ENCODE measurements at regions not wholly inside any gene's neighbourhood (a gene's known extent, or its start where the extent isn't known, plus 50 kb on each side); places are given as distances from the start of the nearest gene placed in this dataset.

DNA sequence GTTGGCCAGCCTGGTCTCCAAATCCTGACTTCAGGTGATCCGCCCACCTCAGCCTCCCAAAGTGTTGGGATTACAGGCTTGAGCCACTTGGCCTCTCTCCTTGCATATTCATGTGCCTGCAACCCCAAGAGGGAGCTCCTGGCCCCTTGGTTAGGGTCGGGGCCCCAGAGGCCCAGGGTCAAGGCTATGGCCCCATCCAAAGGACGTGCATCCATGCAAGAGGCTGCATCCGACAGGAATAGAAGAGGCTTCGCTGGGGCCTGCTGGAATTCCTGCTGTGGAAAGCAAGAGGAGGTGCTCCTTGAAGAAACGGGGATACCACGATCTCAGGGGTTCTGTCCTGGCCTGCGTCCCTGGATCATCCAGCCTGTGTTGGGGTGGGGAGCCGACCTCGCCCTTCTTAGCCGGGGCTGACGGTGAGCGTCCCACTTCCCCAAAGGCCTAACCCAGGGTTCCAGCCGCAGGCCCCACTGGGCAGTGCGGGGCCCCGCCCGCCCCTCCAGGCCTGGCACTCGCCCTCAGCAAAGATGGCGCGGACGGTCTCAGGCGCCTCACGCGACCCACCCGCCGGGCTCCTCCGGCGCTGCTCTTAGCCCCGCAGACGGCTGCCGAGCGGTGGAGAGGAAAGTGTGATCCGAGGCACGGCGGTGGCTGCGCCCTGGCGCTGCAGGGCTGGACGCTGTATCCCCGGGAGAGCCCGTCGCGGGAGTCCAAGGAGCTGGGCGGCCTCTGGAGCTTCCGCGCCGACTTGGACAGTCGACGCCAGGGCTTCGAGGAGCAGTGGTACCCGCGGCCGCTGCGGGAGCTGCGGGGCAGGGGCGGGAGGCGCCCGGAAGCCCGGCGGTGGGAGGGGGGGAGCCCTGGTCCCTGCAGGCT lies 54.7 kb downstream of the ZNF727 start:
- CTCF ChIA-PET, result no interaction called here
- no peaks in the 10 kb centered on the region for H3K27me3 Mint-ChIP-seq

DNA sequence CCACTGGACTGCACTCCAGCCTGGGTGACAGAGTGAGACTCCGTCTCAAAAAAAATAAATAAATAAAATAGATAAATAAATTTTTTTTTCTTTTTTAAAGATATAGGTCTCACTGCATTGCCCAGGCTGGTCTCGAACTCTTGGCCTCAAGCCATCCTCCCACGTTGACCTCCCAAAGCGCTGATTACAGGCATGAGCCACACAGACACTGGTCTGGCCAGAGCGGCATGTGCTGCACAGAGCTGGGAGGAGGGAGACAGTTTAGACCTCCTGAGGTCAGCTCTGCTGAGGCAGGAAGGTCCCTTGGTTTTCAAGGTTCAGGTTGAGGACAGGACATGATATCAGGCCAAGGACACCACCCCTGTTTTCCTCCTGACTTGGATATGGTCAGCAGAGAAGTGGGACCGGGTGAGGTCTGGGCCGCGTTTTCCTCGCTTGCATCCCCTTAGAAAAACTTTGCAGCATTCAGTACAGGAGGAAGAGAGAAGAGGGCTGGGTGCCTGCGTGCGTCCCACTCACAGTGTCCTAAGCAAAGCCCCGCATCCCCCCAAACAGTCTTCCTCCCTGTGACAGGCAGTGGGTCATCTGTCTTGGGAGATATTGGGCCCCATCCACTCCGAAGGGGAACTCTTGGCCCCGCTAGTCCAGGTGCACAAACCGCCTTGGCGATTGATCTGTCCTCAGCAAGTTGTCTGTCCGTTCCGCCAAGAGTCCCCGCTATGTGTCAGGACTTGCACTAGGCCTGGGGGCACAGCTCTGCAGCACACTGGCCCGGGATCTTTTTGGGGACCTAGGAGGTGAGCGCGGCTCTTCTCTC lies 56.1 kb downstream of the ZNF727 start:
- DNase-seq (no peak), ATAC-seq (no peak)
- intact Hi-C loops (cut with micrococcal nuclease), result no loop called here
- POLR2A ChIA-PET, result no interaction called here
- CTCF ChIA-PET, result no interaction called here
- Mint-ChIP-seq H3K4me3 (no peak overlapping the region), H3K27me3 (no peaks in the 10 kb centered on the region), H3K9me3 (peaks cover 16% of the 10 kb centered on the region), H3K4me1 (ENCODE audit: low read depth) (no peaks in the 10 kb centered on the region), H3K36me3 (ENCODE audit: low read depth) (peaks cover 3% of the 10 kb centered on the region), H3K27ac (no peak overlapping the region)
- TF ChIP-seq, protein P1, sequence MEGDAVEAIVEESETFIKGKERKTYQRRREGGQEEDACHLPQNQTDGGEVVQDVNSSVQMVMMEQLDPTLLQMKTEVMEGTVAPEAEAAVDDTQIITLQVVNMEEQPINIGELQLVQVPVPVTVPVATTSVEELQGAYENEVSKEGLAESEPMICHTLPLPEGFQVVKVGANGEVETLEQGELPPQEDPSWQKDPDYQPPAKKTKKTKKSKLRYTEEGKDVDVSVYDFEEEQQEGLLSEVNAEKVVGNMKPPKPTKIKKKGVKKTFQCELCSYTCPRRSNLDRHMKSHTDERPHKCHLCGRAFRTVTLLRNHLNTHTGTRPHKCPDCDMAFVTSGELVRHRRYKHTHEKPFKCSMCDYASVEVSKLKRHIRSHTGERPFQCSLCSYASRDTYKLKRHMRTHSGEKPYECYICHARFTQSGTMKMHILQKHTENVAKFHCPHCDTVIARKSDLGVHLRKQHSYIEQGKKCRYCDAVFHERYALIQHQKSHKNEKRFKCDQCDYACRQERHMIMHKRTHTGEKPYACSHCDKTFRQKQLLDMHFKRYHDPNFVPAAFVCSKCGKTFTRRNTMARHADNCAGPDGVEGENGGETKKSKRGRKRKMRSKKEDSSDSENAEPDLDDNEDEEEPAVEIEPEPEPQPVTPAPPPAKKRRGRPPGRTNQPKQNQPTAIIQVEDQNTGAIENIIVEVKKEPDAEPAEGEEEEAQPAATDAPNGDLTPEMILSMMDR (IDR thresholded peaks at IDR 0.05), result no peak

More for the DNA sequence above, 54.7 kb downstream of the ZNF727 start:
- Mint-ChIP-seq H3K36me3 (ENCODE audit: low read depth) (peaks cover 3% of the 10 kb centered on the region), H3K27ac (no peak overlapping the region), H3K4me1 (ENCODE audit: low read depth) (no peaks in the 10 kb centered on the region), H3K9me3 (peaks cover 18% of the 10 kb centered on the region), H3K4me3 (no peak overlapping the region)
- TF ChIP-seq, protein P1 (IDR thresholded peaks at IDR 0.05), result no peak
- POLR2A ChIA-PET, result no interaction called here
- ATAC-seq (no peak), DNase-seq (no peak)
- intact Hi-C loops (cut with micrococcal nuclease), result no loop called here

- peaks cover 16% of the 10 kb centered on the region for H3K9me3 Mint-ChIP-seq
- CTCF ChIA-PET, result no interaction called here
These were observed 56.9 kb downstream of the ZNF727 start for GRCh38 chr7:64101943-64102655.

DNA sequence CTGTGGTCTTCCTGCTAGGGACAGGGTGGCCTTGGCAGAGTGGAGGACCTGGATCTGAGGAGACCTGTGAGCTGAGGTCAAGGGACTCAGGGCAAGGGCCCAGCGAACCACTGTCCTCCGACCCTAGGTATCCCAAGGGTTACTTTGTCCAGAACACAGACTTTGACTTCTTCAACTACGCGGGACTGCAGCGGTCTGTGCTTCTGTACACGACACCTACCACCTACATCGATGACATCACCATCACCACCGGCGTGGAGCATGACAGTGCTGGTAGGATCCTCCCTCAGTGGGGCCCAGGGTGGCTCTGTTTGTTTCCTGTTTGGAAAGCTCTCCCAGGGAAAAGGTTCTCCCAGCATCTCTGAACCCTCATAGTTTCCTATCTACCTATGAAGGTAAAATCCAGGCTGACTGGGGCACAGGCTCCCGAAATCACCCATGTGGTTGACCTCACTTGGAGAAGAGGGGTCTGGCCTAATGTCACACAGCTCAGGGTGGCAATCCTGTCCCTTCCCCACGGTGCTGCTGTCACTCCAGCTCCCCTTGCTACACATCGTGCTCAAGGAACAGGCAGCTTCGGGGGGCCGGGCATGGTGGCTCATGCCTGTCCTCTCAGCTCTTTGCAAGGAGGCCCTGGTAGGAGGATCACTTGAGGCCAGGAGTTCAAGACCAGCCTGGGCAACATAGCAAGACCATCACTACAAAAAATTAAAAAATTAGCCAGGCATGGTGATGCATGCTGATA lies 57.6 kb downstream of the ZNF727 start:
- H3K27me3 Mint-ChIP-seq, result no peaks in the 10 kb centered on the region
- TF ChIP-seq, protein P1 (IDR thresholded peaks at IDR 0.05), result no peak

More at GRCh38 chr7:64101943-64102655, 56.9 kb downstream of the ZNF727 start:
- Mint-ChIP-seq H3K27me3 (no peaks in the 10 kb centered on the region), H3K4me3 (no peak overlapping the region), H3K36me3 (ENCODE audit: low read depth) (peaks cover 3% of the 10 kb centered on the region), H3K27ac (no peak overlapping the region), H3K4me1 (ENCODE audit: low read depth) (no peaks in the 10 kb centered on the region)
- POLR2A ChIA-PET, result no interaction called here
- intact Hi-C loops (cut with micrococcal nuclease), result no loop called here
- TF ChIP-seq, protein P1 (IDR thresholded peaks at IDR 0.05), result no peak
- no peak for ATAC-seq
- no peak for DNase-seq

More for the DNA sequence above, 57.6 kb downstream of the ZNF727 start:
- ATAC-seq (no peak), DNase-seq (no peak)
- H3K36me3 Mint-ChIP-seq (ENCODE audit: low read depth), result peaks cover 3% of the 10 kb centered on the region
- intact Hi-C loops (cut with micrococcal nuclease), result no loop called here
- no peaks in the 10 kb centered on the region for H3K4me1 Mint-ChIP-seq (ENCODE audit: low read depth)
- peaks cover 13% of the 10 kb centered on the region for H3K9me3 Mint-ChIP-seq
- H3K4me3 Mint-ChIP-seq, result no peak overlapping the region
- ChIA-PET CTCF (no interaction called here), POLR2A (no interaction called here)
- H3K27ac Mint-ChIP-seq, result no peak overlapping the region

Measured in activated CD8-positive, alpha-beta T cell treated with anti-CD3 and anti-CD28 coated beads for 36 hours (primary cell).